HL-60 (cell line): ENCODE measurements at regions not wholly inside any gene's neighbourhood (a gene's known extent, or its start where the extent isn't known, plus 50 kb on each side); places are given as distances from the start of the nearest gene placed in this dataset.

Experiments
- GABPA ChIP-seq: IDR thresholded peaks from 2 replicates; pipeline ENCODE4 v1.6.1; 2012; ENCODE audit warnings: low read depth
- POLR2AphosphoS5 ChIP-seq: IDR thresholded peaks from 2 replicates; pipeline ENCODE4 v1.6.1; 2012; ENCODE audit warnings: low read depth
- TF ChIP-seq, protein P1 (sequence below): IDR thresholded peaks from one replicate; pipeline ENCODE4 v1.5.1; 2011; ENCODE audit warnings: low read length, control low read depth, inconsistent platforms; ENCODE audit not compliant: insufficient read depth

DNA sequence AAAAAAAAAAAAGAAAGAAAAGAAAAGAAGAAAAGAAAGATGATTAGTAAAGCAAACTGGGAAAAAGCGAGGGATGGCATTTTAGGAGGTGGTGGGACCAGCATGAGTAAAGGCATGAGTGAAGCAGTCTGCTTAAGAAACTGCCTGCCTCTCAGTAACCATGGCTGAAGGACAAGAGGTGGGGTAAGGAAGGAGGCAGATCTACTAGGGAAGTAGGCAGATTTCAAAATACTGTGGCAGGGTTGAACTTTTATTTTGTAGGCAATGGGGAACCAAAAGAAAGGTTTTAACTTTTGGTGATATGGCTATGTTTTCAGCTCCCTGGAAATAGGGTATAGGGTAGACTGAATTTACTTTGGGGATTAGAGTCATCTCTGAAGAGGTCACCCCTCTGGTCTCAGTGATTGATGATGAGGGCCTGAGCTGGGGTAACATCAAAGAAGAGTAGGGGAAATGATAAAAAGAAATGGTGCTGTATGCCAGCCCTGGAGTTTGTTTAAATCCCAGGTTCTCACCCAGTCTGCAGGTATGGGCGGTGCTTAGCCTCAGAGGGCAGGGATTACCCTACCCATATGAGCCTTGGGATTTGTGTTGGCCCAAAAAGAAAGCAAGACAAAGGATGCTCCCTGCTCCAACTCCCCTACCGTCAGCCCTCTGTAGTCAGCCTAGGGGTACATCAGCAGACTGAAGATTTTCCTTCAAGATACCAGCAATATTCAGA, 316.2 kb downstream of the CWC27 start:
- TF ChIP-seq POLR2AphosphoS5 (no peak), GABPA (no peak)
- TF ChIP-seq, protein P1, sequence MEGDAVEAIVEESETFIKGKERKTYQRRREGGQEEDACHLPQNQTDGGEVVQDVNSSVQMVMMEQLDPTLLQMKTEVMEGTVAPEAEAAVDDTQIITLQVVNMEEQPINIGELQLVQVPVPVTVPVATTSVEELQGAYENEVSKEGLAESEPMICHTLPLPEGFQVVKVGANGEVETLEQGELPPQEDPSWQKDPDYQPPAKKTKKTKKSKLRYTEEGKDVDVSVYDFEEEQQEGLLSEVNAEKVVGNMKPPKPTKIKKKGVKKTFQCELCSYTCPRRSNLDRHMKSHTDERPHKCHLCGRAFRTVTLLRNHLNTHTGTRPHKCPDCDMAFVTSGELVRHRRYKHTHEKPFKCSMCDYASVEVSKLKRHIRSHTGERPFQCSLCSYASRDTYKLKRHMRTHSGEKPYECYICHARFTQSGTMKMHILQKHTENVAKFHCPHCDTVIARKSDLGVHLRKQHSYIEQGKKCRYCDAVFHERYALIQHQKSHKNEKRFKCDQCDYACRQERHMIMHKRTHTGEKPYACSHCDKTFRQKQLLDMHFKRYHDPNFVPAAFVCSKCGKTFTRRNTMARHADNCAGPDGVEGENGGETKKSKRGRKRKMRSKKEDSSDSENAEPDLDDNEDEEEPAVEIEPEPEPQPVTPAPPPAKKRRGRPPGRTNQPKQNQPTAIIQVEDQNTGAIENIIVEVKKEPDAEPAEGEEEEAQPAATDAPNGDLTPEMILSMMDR = no peak
